ENCODE measurements at regions not wholly inside any gene's neighbourhood (a gene's known extent, or its start where the extent isn't known, plus 50 kb on each side); places are given as distances from the start of the nearest gene placed in this dataset.
A peak's percentile ranks its signal among the peaks of the same experiment; 100 is the strongest.

GRCh38 chr3:30112902-30113484 lies 493.4 kb upstream of the TGFBR2 start:
- ATAC-seq: peak; percentile 71
- DNase-seq (ENCODE audit: low spot score): no peak
- intact Hi-C loops (cut with DNase I): no loop called here

DNA sequence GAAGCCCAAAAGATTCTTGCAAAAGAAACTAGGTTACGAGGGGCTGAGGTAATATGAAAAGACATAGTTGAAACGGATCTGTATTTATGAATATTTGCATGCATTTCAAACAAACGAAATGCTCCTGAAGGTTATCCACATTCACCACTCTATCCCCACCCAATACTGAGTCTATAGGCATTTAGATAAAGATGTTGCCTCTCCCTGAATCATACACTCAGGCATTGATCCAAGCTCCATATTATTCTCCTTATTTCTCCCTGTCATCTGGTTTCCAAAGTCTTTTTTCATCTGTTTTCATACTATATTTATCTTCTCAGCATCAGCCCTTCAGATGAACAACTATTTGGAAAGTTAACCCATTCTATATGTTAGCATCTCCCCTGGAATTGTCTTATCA lies 492.5 kb upstream of the TGFBR2 start:
- DNase-seq (ENCODE audit: low spot score) (no peak), ATAC-seq (no peak)
- intact Hi-C loops (cut with DNase I): no loop called here

DNA sequence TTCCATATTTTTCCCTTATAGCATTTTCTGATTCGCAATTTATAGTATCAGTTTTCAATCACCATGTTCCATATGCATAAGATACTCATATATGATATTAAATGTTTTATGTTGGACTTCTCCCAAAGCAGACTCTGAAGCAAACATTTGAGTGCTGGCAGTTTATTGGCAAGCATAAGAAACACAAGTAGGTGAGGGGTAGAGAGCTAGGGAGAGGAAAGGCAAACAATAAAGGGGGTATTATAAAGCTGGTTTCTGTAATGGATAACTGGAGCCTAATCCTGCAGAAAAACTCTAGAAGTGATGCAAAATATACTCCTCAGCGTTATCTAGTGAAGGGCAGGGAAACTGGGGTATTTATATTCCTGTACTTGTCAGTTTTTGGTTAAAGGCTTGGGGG lies 491.5 kb upstream of the TGFBR2 start:
- intact Hi-C loops (cut with DNase I): no loop called here
- DNase-seq (ENCODE audit: low spot score) (no peak), ATAC-seq (no peak)

GRCh38 chr3:30122359-30122758 lies 484.0 kb upstream of the TGFBR2 start:
- no peak for ATAC-seq
- intact Hi-C loops (cut with DNase I): no loop called here
- DNase-seq (ENCODE audit: low spot score): no peak

- intact Hi-C loops (cut with DNase I): no loop called here
- no peak for DNase-seq (ENCODE audit: low spot score)
- no peak for ATAC-seq
These were observed 483.2 kb upstream of the TGFBR2 start for GRCh38 chr3:30123224-30123623.

GRCh38 chr3:30123755-30124154 lies 482.6 kb upstream of the TGFBR2 start:
- intact Hi-C loops (cut with DNase I): no loop called here
- ATAC-seq (no peak), DNase-seq (ENCODE audit: low spot score) (no peak)

DNA sequence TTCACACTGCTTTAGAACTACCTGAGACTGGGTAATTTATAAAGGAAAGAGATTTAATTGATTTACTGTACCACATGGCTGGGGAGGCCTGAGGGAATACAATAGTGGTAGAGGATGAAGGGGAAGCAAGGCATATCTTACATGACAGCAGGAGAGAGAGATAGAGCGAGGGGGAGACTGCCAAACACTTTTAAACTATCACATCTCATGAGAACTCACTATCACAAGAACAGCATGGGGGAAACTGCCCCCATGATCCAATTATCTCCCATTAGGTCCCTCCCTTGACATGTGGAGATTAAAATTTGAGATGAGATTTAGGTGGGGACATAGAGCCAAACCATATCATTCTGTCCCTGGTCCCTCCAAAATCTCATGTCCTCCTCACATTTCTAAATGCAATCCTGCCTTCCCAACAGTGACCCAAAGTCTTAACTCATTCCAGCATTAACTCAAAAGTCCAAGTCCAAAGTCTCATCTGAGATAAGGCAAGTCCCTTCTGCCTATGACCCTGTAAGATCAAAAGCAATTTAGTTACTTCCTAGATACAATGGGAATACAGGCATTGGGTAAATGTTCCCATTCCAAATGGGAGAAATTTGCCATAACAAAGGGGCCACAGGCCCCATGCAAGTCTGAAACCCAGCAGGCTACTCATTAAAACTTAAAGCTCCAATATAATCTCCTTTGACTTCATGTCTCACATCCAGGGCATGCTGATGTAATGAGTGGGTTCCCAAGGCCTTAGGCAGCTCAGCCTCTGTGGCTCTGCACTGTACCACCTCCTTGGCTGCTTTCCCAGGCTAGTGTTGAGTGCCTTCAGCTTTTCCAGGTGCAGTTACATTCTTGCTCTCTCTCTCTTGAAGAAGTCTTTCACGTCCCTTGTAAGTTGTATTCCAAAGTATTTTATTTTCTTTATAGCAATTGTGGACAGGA lies 481.7 kb upstream of the TGFBR2 start:
- no peak for DNase-seq (ENCODE audit: low spot score)
- no peak for ATAC-seq
- intact Hi-C loops (cut with DNase I): no loop called here

- ATAC-seq: no peak
- intact Hi-C loops (cut with DNase I): no loop called here
- DNase-seq (ENCODE audit: low spot score): no peak
These were observed 476.6 kb upstream of the TGFBR2 start for GRCh38 chr3:30129765-30130164.

- ATAC-seq (no peak), DNase-seq (ENCODE audit: low spot score) (no peak)
- intact Hi-C loops (cut with DNase I): no loop called here
These were observed 476.0 kb upstream of the TGFBR2 start for GRCh38 chr3:30130391-30130790.

DNA sequence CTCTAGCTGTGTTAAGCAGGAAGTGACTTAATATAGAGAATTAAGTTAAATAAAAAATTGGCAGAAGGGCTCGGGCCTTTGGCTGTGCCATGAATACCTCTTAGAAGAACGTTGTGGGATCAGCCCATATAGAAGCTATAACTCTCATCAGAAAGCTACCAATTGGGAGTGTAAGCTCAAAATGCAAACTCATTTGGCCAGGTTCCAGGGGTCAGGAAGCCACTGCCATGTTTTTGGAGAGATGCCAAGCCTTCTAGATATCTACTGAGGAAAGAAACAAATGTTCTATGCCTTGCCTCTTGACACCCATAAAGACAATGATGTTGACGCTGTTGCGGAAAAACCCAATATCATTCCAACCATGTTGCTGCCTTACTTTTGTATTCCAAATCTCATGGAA lies 475.2 kb upstream of the TGFBR2 start:
- DNase-seq (ENCODE audit: low spot score): no peak
- ATAC-seq: no peak
- intact Hi-C loops (cut with DNase I): no loop called here

DNA sequence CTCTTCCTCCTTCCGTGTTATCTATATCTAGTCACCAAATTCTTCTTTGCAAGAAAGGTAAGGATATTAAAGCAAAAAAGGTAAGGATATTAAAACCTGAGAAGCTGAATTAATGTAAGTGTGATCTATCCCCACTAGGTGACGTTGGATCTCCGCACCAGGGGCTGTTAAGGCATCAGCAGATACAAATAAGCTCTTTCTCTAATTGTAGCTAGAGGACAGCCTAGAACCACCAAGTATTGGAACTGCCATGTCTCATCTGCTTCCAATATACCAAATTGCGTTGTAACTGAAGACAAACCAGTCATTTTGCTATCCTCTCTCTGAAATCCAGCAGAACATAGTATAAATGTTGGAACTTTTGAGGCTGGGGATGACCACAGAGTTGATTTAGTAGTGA lies 471.2 kb upstream of the TGFBR2 start:
- intact Hi-C loops (cut with DNase I): no loop called here
- ATAC-seq (no peak), DNase-seq (ENCODE audit: low spot score) (no peak)

- DNase-seq (ENCODE audit: low spot score) (no peak), ATAC-seq (no peak)
- intact Hi-C loops (cut with DNase I): no loop called here
These were observed 467.1 kb upstream of the TGFBR2 start for GRCh38 chr3:30139283-30139682.

- DNase-seq (ENCODE audit: low spot score): no peak
- intact Hi-C loops (cut with DNase I): no loop called here
- ATAC-seq: peak; percentile 82
These were observed 465.9 kb upstream of the TGFBR2 start for GRCh38 chr3:30140356-30141075.

- intact Hi-C loops (cut with DNase I): no loop called here
- ATAC-seq: peak; percentile 49
- DNase-seq (ENCODE audit: low spot score): no peak
These were observed 465.2 kb upstream of the TGFBR2 start for GRCh38 chr3:30141178-30141581.

- ATAC-seq (no peak), DNase-seq (ENCODE audit: low spot score) (no peak)
- intact Hi-C loops (cut with DNase I): no loop called here
These were observed 464.5 kb upstream of the TGFBR2 start for GRCh38 chr3:30141927-30142326.

DNA sequence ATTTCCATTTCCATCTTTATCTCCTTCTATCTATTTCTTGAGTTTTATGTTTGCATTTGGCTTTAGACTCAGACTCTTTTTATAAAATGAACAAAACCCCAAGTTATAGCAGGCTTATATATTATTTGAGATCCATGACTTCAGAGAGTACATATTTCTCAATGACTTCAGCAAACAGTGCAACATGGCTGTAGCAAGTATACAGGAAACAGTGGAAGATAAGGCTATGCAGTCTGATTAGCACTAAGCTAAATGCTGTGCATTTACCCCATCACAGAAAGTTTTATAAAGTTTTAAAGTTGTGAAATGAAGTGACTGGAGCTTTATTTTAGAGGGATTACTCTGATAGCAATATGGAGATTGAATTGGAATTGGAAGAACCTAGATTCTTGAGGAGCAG lies 463.5 kb upstream of the TGFBR2 start:
- DNase-seq (ENCODE audit: low spot score) (no peak), ATAC-seq (no peak)
- intact Hi-C loops (cut with DNase I): no loop called here

DNA sequence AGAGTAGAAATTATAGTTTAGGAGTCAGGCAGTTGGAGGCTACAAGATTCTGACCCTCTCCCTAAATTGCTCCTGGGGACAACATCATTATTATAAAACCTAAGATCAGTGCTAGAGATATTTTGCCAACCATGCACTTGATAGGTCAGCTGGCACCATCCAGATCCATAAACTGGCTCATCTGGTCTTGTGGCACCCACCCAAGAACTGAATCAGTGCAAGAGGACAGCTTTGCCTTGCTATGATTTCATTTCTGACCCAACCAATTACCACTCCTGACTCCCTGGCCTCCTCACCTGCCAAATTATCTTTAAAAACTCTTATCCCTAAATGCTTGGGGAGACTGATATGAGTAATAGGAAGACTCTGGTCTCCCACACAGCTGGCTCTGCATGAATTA lies 461.1 kb upstream of the TGFBR2 start:
- no peak for DNase-seq (ENCODE audit: low spot score)
- no peak for ATAC-seq
- intact Hi-C loops (cut with DNase I): no loop called here

DNA sequence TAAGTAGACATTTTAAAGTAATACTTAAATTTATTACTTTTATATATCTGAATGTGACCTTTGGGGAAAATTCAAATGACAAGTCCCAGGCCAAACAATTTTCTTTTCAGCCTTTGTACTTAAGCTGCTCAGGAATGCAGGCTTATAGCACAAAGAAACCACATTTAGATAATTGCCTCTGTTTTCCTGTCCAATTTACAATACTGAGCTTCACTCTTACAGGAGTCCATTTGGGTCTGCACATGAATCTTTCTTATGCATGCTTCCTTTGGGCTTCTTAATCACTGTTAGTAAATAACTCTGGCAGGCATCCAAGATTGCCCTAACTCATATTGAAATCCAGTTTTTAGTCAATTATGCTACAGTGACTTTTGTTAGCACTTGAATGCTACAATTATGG lies 459.4 kb upstream of the TGFBR2 start:
- no peak for DNase-seq (ENCODE audit: low spot score)
- intact Hi-C loops (cut with DNase I): no loop called here
- ATAC-seq: no peak

DNA sequence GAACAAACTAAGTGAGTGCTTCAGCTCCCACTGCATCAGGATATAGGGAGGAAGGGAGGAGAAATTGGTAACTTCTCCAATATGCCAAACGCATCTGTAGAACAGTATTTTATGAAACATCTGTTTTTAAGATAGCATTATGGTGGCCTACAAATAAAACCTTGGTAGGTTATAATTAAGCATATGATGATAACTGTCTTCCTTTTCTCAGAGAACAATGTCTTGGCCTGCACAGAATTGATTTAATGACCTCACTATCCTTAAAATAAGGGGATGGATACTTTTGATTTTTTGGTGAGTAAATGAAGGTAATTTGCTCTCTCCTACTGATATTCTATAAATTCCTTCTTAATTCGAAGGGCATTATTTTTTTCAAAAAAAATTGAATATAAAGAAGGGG lies 451.5 kb upstream of the TGFBR2 start:
- DNase-seq (ENCODE audit: low spot score) (no peak), ATAC-seq (no peak)

DNA sequence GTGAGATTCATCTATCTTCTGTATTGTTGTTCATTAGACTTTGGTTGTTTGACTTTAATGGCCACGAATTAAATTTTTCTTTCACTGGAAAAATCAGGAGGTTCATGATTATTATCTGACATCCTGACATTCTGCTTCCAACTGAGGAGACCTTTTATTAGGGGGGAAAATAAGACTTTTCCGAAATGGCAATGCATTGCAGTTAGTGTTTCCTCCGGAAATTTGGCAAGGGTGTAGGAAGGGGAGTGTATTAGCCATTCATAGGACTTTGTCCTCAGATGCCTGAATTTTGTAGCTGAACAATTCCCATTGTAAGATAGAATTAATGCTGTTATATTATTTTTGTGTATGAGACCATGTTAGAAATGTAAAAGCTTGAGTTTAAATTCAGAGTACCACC lies 450.6 kb upstream of the TGFBR2 start:
- no peak for ATAC-seq
- DNase-seq (ENCODE audit: low spot score): no peak
- intact Hi-C loops (cut with DNase I): no loop called here

More for the DNA sequence above, 451.5 kb upstream of the TGFBR2 start:
- intact Hi-C loops (cut with DNase I): no loop called here

Data from sciatic nerve (tissue), 2 donors.